HG03342 (cell line): ENCODE measurements at regions not wholly inside any gene's neighbourhood (a gene's known extent, or its start where the extent isn't known, plus 50 kb on each side); places are given as distances from the start of the nearest gene placed in this dataset.
"Not testable (repeated sequence)": the region's sequence is repeated elsewhere in the genome, so short reads cannot be mapped to it uniquely, and the experiment has no call there.

Experiments used
- ATAC-seq: cut with Tn5 transposase; IDR thresholded peaks from one replicate; pipeline ENCODE4 v1.9.1; 2021; ENCODE audit warnings: mild to moderate bottlenecking, moderate library complexity; ENCODE audit not compliant: unreplicated experiment

GRCh38 chr15:26280281-26280680, 417.2 kb upstream of the ATP10A start:
- ATAC-seq = no peak

GRCh38 chr15:26261966-26262365, 398.8 kb upstream of the ATP10A start:
- ATAC-seq = no peak

DNA sequence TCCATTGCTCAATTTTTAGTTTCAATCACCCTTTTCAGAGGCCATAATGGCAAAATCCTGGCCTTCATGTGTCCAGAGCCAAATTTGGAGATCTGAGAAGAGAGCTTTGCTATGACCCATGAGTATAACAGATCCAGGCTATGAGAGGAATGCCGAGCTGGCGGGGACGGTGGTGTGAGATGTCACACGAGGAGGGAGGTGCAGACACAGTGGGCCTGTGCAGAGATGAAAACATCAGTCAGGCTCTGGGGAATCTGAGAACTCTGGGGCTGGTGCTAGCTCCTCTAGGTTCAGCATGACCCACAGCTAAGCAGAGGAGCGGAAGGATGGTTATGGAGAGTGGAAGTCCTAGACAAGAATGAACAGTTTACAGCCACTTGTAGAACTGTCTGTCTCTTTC, 398.3 kb upstream of the ATP10A start:
- no peak for ATAC-seq

DNA sequence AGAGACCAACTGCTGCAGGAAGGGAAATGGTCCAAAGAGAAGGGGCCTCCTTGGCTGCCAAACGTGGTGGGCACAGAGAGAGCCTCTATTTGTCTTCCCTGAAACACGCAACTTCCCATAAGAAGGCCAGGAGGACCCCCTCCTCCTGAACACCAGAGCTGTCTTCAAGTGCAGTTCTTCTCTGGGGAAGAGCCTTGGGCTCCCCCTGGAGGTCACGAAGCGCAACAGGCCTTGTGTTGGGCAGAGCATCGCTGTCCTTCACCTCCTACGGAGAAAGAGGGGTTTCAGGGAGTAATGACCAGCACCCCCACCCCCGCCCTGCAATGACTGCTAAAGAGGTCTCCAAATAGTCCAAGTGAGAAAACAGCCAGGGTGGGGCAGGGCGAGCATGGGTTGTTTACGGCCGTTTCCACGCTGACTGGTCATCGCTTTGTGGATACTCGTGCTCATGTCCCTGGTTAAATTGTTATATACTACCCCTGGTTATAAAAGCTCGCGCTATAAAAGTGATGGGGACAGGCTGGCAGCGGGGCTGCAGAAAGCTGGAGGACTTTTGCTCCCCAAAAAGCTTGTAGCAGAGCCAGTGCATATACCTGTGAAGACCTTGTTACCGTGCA, 397.5 kb upstream of the ATP10A start:
- no peak for ATAC-seq

DNA sequence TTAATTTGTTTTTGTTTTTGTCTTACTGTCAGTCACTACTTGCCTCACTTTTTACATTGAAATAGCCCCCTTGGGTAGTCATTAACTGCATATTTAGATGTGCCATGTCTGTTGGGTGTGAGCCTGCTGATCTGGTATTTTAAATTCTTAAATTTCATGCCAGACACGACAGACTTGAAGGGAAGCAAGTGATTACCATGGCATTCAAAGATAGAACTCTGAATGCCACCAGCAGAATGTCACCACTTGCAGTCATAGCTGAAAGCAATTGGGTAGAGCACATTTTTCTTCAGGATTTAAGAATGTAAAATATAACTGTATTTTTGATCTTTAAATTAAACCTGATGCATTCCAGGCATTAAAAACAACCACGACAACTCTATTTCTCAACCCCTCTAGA, 396.5 kb upstream of the ATP10A start:
- ATAC-seq = no peak

DNA sequence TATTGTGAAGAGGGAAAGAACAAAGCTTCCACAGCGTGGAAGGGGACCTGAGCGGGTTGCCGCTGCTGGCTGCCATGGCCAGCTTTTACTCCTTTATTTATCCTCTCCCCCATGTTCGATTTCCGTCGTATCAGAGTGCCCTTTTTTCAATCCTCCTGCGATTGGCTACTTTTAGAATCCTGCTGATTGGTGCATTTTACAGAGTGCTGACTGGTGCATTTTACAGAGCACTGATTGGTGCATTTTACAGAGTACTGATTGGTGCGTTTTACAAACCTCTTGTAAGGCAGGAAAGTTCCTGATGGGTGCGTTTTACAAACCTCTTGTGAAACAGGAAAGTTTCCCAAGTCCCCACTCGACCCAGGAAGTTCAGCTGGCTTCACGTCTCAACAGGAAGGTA, 381.7 kb upstream of the ATP10A start:
- not testable (repeated sequence) for ATAC-seq

DNA sequence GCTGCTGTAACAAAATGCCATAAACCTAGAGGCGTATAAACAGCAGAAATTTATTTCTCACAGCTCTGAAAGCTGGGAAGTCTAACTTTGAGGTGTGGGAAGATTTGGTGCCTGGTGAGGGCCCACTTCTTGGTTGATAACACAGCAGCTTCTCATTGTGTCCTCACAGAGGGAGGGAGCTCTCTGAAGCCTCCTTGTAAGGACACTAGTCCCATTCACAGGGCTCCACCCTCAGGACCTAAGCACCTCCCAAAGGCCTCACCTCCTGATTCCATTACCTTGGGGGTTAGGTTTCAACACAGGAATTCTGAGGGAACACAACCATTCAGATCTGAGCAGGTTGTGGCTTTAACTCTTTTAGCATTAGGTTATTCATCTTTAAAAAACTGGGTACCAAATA, 380.3 kb upstream of the ATP10A start:
- ATAC-seq = no peak

DNA sequence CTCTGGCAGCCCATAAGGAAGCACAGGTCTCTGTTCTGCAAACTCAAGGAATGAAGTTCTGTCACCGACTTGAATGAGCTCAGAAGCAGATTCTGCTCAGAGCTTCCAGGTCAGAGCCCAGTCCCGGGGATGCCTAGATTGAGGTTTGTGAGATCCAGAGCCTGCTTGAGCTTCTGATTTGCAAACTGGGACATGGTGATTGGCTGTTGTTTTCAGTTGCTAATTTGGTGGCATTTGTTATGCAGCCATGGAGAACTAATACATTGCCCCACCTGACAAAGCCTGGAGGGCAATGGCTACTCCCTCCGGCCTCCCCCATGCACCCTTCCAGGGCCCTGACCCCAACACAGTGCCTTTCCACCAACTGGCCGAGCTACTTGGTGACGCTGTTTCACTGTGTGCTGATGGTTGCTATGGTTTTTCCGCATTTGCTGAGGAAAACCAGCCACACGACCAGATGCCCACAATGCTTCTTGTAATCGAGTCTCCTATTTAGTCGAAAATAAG, 379.5 kb upstream of the ATP10A start:
- no peak for ATAC-seq

GRCh38 chr15:26235864-26236263, 372.7 kb upstream of the ATP10A start:
- ATAC-seq = no peak

- ATAC-seq = no peak
Measured at GRCh38 chr15:26234976-26235767, 372.0 kb upstream of the ATP10A start.

DNA sequence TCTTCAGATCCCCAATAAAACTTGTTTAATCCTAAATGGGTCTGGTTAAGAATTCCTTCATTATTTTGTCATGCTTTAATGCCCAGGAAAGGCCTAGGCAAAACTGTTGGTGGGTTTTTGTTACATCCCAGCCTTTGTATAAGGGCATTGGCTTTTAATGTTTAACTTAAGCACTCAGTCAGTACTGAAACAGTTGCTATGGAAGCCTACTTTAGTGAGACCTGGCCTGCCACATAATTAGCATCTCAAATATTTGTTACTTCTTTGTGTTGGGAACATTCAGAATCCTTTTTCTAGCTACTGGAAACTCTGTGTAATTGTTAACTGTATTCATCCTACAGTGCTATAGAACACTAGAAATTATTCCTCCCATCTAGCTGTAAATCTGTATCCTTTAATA, 369.6 kb upstream of the ATP10A start:
- no peak for ATAC-seq

DNA sequence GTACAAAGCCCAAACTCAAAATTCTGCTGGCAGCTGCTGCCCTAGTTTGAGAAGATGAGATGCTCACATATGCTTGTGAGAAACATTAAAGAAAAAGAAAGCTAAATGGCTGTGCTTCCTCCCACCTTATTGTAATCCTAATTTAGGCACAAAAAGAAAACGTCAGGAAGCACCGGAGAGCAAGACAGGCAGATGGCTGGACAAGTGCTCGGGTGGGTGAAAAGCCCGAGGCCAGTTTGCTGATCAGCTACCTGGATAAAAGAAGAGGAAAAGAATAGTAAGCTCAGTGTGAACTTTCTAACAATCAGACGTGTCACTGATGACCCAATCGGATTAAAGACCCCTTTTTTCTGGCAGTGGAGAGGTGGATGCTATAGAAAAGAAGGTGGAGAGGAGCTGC, 368.0 kb upstream of the ATP10A start:
- no peak for ATAC-seq

DNA sequence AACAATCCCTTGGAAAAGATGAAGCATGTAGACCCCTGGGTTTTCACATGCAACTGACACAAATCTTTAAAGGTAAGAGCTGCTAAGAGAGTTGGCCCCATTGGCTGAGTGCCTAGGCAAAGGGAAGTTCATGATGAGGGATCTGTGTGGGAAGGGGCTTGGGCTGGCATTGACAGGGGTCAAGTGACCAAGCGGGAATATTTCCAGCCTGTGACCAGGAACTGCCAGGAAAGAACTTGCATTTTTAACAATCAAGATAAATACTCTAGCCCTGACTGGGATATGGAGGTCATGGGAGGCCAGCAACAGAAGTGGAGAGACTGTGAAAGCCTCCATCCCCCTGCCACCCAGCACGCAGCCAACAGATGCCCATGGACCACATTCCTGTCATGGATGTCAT, 361.1 kb upstream of the ATP10A start:
- ATAC-seq = no peak

- ATAC-seq = no peak
Measured at GRCh38 chr15:26223720-26224119, 360.6 kb upstream of the ATP10A start.

DNA sequence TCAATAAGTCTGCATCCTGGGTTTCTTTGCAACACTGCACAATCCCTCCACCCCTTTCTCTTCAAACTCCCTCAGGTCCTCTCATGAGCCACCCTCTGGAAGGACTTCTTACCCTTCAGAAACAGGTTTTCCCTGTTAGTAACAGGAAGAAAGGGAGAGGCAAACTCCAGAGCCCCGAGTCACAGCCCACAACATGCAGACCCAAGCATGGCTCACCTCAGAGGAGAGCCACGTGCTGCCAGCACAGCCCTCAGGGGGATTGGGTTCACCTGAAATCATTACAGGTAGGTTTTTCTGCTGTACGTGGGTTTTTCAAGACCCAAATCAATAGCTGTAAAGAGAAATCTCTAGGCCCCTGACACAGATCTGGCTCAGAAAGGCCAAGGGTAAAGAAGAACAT, 359.7 kb upstream of the ATP10A start:
- no peak for ATAC-seq

DNA sequence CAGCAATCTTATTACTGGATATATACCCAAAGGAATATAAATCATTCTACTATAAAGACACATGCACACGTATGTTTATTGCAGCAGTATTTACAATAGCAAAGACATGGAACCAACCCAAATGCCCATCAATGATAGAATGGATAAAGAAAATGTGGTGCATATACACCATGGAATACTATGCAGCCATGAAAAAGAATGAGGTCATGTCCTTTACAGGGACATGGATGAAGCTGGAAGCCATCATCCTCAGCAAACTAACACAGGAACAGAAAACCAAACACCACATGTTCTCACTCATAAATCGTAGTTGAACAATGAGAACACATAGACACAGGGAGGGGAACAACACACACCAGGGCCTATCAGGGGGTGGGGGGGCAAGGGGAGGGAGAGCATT, 353.9 kb upstream of the ATP10A start:
- not testable (repeated sequence) for ATAC-seq

DNA sequence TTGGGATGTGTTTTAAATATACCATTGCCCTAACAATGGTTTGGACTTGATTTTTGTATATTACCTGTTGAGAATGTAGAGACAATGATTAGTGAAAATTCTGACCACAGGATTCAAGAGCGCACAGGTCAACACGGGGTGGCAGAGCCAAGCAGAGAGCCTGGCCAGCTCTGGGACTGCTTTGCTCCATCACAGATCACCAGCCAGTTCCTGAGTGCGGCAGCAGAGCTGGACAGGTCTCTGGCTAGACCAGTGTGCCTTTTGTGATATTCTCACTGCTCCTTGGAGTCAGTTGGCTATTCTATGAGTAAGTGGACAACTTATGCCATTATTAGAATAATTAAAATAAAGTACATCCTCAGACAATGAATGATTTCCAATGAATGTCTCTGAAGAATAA, 351.2 kb upstream of the ATP10A start:
- ATAC-seq = no peak

- no peak for ATAC-seq
Measured at GRCh38 chr15:26213427-26213826, 350.3 kb upstream of the ATP10A start.

DNA sequence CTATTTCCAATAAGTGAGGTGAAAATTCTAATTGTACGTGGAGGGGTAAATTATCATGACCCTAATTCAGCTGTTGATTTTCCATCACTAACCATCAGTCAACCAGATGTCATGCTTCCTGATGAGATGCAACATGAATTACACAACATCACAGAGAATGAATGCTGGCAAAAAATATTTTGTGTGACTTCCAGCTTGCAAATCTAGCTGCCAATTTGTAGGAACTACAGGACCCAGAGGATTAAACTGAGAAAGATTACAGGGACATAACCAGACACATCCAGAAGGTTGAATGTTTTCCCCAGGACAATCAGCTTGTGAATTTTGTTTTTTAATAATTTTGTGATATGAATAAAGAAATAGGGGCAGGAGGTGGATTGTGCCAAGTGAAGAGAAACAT, 349.0 kb upstream of the ATP10A start:
- ATAC-seq = no peak

DNA sequence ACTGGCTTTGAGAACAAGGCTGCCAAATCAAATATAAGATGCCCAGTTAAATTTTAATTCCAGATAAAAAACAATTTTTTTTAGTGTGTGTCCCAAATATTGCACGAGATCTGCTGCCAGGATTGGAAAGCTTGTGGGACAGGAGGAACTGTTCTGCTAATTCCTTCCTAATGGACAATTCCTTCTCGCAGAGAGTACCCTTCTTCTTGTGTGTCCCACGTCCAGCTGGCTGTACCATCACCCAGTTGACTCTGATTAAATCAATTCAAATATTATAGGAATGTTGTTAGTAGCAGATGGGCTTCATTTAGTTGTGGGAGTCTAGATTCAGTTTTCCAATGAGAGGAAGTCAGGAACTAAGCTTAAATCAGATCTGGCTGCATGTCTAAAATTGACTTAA, 347.9 kb upstream of the ATP10A start:
- no peak for ATAC-seq

GRCh38 chr15:26201177-26201858, 338.2 kb upstream of the ATP10A start:
- ATAC-seq = no peak

DNA sequence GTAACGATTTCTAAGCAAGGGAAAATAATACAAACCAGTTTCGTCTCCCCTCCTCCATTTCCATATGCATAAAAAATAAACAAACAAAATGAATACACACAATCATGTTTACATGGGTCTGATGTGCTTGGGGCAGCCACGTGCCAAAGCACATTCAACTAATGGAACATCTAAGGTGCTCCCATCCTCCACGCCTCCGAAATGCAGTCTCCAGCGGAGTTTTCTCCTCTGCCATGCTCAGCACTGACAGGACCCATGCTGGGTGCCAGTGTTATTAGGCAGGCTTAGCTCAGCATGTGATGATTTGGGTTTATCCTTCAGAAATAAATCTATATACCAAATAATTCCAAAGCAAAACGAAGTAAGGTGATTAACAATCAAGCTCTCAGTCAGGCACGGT, 337.3 kb upstream of the ATP10A start:
- ATAC-seq = no peak
